Activated CD4-positive, alpha-beta T cell treated with anti-CD3 and anti-CD28 coated beads, Interleukin-2, Interleukin-6, amounts not matched to agents 100 ng/mL and 50 ng/mL, durations not matched to agents 16 hours and 8 hours (primary cell): ENCODE measurements at regions not wholly inside any gene's neighbourhood (a gene's known extent, or its start where the extent isn't known, plus 50 kb on each side); places are given as distances from the start of the nearest gene placed in this dataset.

Experiments
- DNase-seq: peaks from one replicate; pipeline ENCODE4 v3.0.0-alpha.2; 2020

DNA sequence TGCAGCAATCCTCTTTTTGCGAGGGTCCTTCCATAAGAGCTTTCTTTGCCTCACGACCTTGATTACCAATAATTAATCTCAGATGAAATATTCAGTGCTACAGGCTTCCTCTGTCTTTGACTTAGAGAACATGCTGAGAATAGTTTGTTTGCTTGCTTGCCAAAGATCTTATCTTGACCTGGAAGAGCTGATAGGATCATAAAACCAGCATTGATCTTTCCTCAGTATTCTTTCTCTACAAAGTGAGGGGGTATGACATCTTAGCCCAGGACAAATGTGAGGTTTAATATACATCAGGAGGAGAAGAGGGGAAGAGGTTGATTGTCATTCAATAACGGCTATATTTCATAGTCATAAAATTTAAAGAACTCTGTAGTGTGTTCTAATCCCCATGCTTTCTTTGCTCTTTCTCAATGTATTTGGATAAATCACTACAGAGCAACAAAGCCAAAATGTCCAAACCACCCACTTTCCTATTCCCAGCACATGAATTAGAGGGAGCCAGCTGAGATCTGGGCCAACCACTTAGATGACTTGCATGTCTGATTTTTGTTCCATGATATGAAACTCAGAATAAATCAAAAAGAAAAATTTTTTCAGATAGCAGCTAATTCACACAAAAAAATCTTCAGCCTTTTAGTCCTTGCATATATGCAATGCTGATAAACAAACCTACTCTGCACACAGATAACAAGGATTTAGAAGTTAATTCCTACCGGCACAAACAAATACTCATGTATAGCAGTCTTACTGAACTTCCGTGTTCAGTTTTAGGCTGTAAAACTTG, 50.5 kb upstream of the IPO9 start:
- no peak for DNase-seq
